Adipocyte (in vitro differentiated cells): ENCODE measurements at regions not wholly inside any gene's neighbourhood (a gene's known extent, or its start where the extent isn't known, plus 50 kb on each side); places are given as distances from the start of the nearest gene placed in this dataset.

ENCODE experiments used
- DNase-seq: peaks from one replicate; pipeline ENCODE4 v3.0.0-alpha.2; 2015; ENCODE audit warnings: low read depth
- H3K27me3 ChIP-seq: replicated peaks from 2 replicates; pipeline ENCODE4 v1.7.0; 2013; ENCODE audit warnings: mild to moderate bottlenecking, low read length, moderate library complexity; ENCODE audit not compliant: control insufficient read depth, insufficient read depth
- H3K36me3 ChIP-seq: 2 replicates; pipeline ENCODE4 v1.7.0; 2013; ENCODE audit warnings: low read length, mild to moderate bottlenecking, moderate library complexity; ENCODE audit not compliant: control insufficient read depth, insufficient read depth, severe bottlenecking
- H3K4me1 ChIP-seq: 2 replicates; pipeline ENCODE4 v1.7.0; 2013; ENCODE audit warnings: mild to moderate bottlenecking, low read length, moderate library complexity; ENCODE audit not compliant: control insufficient read depth, insufficient read depth
- H3K4me3 ChIP-seq: 2 replicates; pipeline ENCODE4 v1.7.0; 2013; ENCODE audit warnings: mild to moderate bottlenecking, low read length, moderate library complexity
- H3K9ac ChIP-seq: 2 replicates; pipeline ENCODE4 v1.7.0; 2013; ENCODE audit warnings: mild to moderate bottlenecking, low read length, moderate library complexity
- H3K9me3 ChIP-seq: 2 replicates; pipeline ENCODE4 v1.7.0; 2013; ENCODE audit warnings: mild to moderate bottlenecking, low read length, moderate library complexity; ENCODE audit not compliant: control insufficient read depth

- Histone ChIP-seq H3K4me3 (no peak overlapping the region), H3K36me3 (no peaks in the 10 kb centered on the region), H3K9me3 (no peaks in the 10 kb centered on the region), H3K27me3 (peaks cover 3% of the 10 kb centered on the region), H3K4me1 (peaks cover 13% of the 10 kb centered on the region), H3K9ac (no peak overlapping the region)
- DNase-seq = no peak
Measured at GRCh38 chr2:199591826-199592225, 134.1 kb upstream of the SATB2 start.

DNA sequence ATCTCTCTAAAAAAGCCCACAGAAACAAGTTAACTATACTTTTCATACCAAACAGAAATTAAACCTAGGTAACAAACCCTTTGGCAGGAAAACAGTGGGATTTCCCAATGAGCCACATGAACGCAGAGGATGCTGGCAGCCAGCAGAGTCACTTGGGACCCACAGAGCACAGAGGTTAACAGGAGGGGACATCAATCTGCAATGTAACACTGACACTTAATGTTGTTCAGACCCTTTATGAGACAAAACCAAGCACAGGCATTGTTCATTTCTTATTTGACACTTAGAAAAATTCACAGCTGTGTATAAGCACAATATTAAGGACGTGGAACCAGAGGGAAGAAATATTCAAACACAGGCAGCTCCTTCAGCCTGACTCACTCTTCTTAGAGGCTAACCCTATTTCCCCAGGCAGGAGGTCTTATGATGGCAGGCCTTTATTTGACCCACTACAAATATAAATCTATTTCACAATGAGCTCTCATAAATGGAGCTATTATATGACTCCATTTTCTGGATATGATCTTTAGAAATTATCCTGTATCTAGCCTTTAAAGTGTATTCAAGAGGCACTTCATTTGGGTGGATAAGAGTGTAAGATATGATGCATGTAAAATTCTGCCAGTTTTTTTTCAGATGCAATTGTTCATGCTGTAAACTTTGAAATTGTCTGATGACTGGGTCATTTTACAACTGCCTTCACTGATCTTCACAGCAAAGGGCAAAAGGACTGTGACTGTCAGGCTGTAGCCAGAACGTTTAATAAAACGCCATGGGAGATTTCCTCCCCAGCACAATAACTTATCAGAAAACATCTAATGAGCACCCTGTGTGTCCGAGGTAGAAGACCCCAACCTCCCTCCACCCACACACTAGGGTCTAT, 132.8 kb upstream of the SATB2 start:
- peaks cover 13% of the 10 kb centered on the region for H3K4me1 ChIP-seq
- DNase-seq = no peak

GRCh38 chr2:199589306-199589705, 131.6 kb upstream of the SATB2 start:
- peak; percentile 16 for DNase-seq
- no peaks in the 10 kb centered on the region for H3K27me3 ChIP-seq
- no peaks in the 10 kb centered on the region for H3K36me3 ChIP-seq
- peaks cover 13% of the 10 kb centered on the region for H3K4me1 ChIP-seq
- no peaks in the 10 kb centered on the region for H3K9me3 ChIP-seq
- no peak overlapping the region for H3K4me3 ChIP-seq
- H3K9ac ChIP-seq = no peak overlapping the region

More for the DNA sequence above, 132.8 kb upstream of the SATB2 start:
- Histone ChIP-seq H3K4me3 (no peak overlapping the region), H3K27me3 (no peaks in the 10 kb centered on the region), H3K9ac (no peak overlapping the region), H3K9me3 (no peaks in the 10 kb centered on the region), H3K36me3 (no peaks in the 10 kb centered on the region)

- H3K36me3 ChIP-seq = no peaks in the 10 kb centered on the region
- peaks cover 13% of the 10 kb centered on the region for H3K4me1 ChIP-seq
- H3K9ac ChIP-seq = no peak overlapping the region
- H3K27me3 ChIP-seq = no peaks in the 10 kb centered on the region
- no peak overlapping the region for H3K4me3 ChIP-seq
- no peaks in the 10 kb centered on the region for H3K9me3 ChIP-seq
- DNase-seq = no peak
Measured at GRCh38 chr2:199588054-199588453, 130.3 kb upstream of the SATB2 start.

DNA sequence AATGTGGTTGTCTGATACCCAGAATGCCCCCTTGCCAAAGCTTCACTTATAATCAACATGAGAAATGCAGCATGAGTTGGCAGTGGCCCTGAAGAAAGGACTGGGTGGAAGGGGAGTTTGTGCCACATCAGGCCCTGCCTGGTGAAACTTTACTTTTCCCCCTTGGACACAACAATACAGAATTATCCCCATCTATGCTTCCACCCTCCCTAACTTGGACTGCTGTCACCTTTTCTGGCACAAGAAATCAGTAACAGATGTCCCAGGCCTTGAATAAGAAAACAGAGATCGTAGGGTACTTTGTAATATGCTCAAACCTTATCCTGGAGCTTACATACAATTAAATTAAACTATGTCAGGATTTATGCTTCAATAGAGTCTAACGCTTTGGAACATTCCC, 128.9 kb upstream of the SATB2 start:
- no peak overlapping the region for H3K4me3 ChIP-seq
- H3K9ac ChIP-seq = no peak overlapping the region
- H3K27me3 ChIP-seq = no peaks in the 10 kb centered on the region

GRCh38 chr2:199583676-199584075, 125.9 kb upstream of the SATB2 start:
- Histone ChIP-seq H3K9ac (no peak overlapping the region), H3K9me3 (no peaks in the 10 kb centered on the region)
- DNase-seq = no peak

More for the DNA sequence above, 128.9 kb upstream of the SATB2 start:
- peaks cover 13% of the 10 kb centered on the region for H3K4me1 ChIP-seq
- no peak for DNase-seq
- H3K36me3 ChIP-seq = no peaks in the 10 kb centered on the region
- no peaks in the 10 kb centered on the region for H3K9me3 ChIP-seq

GRCh38 chr2:199581935-199582360, 124.2 kb upstream of the SATB2 start:
- H3K9me3 ChIP-seq = no peaks in the 10 kb centered on the region
- DNase-seq = no peak

More at GRCh38 chr2:199583676-199584075, 125.9 kb upstream of the SATB2 start:
- Histone ChIP-seq H3K27me3 (peaks cover 3% of the 10 kb centered on the region), H3K4me3 (no peak overlapping the region), H3K36me3 (no peaks in the 10 kb centered on the region), H3K4me1 (peaks cover 6% of the 10 kb centered on the region)

GRCh38 chr2:199581408-199581807, 123.7 kb upstream of the SATB2 start:
- peaks cover 6% of the 10 kb centered on the region for H3K4me1 ChIP-seq
- no peaks in the 10 kb centered on the region for H3K36me3 ChIP-seq
- peak overlapping the region; percentile 80 for H3K4me3 ChIP-seq
- no peaks in the 10 kb centered on the region for H3K9me3 ChIP-seq
- H3K27me3 ChIP-seq = peaks cover 3% of the 10 kb centered on the region
- H3K9ac ChIP-seq = peak overlapping the region; percentile 49
- no peak for DNase-seq

More at GRCh38 chr2:199581935-199582360, 124.2 kb upstream of the SATB2 start:
- peaks cover 3% of the 10 kb centered on the region for H3K27me3 ChIP-seq
- peak overlapping the region; percentile 80 for H3K4me3 ChIP-seq
- no peaks in the 10 kb centered on the region for H3K36me3 ChIP-seq
- H3K4me1 ChIP-seq = peaks cover 6% of the 10 kb centered on the region
- H3K9ac ChIP-seq = peak overlapping the region; percentile 49

- no peak overlapping the region for H3K9ac ChIP-seq
- no peaks in the 10 kb centered on the region for H3K4me1 ChIP-seq
- no peaks in the 10 kb centered on the region for H3K9me3 ChIP-seq
- H3K4me3 ChIP-seq = no peak overlapping the region
- H3K36me3 ChIP-seq = no peaks in the 10 kb centered on the region
- peaks cover 3% of the 10 kb centered on the region for H3K27me3 ChIP-seq
- DNase-seq = no peak
Measured at GRCh38 chr2:199575416-199575815, 117.7 kb upstream of the SATB2 start.

DNA sequence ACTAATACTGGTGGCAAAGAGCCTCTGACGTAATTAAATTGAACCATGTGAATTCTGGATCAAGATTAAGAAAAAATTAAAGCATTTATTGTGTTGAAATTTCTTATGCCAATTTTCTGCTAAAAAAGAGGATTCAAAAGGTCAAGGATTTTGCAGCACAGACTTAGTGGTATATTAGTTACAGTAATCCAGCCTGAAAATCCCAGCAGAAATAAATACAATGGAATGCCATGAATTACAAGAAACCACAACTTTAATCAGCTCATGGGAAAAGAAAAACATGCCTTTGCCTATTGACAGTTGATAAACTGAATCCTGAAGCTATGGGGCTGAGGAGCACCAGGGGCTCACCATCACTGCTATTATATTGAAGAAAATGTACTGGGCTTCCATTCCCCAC, 114.8 kb upstream of the SATB2 start:
- Histone ChIP-seq H3K4me3 (no peak overlapping the region), H3K4me1 (peaks cover 6% of the 10 kb centered on the region), H3K9ac (no peak overlapping the region), H3K9me3 (no peaks in the 10 kb centered on the region), H3K36me3 (no peaks in the 10 kb centered on the region), H3K27me3 (no peaks in the 10 kb centered on the region)
- peak; percentile 4 for DNase-seq

DNA sequence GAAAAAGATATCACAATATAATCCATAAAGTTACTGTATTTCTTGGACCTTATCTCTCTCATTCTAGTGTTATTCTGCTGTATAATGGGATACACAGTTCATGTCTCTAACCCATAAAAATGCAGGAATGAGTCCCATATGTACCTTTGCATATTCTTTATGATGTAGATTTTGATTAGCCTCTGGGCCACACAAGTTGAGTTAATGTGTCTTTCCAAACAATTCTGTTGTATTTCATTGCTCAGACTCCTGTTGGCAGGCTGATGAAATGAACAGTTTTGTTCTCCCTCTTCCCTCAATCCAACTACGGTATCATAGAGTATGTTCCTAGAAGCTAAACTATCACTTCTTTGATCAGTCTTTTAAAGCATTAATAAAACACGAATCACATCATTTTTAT, 113.2 kb upstream of the SATB2 start:
- H3K27me3 ChIP-seq = no peaks in the 10 kb centered on the region
- H3K9me3 ChIP-seq = no peaks in the 10 kb centered on the region
- DNase-seq = no peak
- H3K9ac ChIP-seq = no peak overlapping the region
- H3K4me1 ChIP-seq = peaks cover 6% of the 10 kb centered on the region
- no peaks in the 10 kb centered on the region for H3K36me3 ChIP-seq
- no peak overlapping the region for H3K4me3 ChIP-seq
